ENCODE measurements at regions not wholly inside any gene's neighbourhood (a gene's known extent, or its start where the extent isn't known, plus 50 kb on each side); places are given as distances from the start of the nearest gene placed in this dataset.

DNA sequence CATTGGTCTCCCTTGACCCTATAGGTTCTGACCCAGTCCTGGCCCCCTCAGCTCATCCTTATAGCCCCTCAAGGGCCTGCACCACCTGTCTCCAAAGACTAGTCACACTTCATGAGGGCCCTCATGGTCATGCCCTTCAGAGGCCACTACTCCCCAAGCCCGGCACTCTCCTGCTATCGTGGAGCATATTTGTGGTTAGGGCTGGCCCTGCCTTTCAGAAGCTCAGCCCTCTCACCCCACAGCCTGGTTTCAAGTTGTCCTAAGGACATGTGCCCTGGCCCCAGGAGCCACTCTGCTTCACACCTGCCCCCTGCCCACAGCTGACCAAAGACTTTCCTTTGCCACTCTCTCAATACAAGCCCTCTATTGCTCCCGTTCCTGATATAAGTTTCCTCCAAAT is 60.3 kb upstream of the LBX1 start:
- WGBS (ENCODE audit: extremely low coverage, insufficient read length, low lambda C conversion rate) = no CpG with 5 or more reads among the region's 3 CpGs
- Histone ChIP-seq H3K4me1 (ENCODE audit: insufficient read depth, low read length) (peaks cover 20% of the 10 kb centered on the region; the same call in 1 of the 2 replicates), H2BK20ac (ENCODE audit: low read depth, low read length, poor library complexity, severe bottlenecking) (no peak overlapping the region), H3K4ac (ENCODE audit: low read depth, low read length) (no peak overlapping the region), H4K91ac (ENCODE audit: insufficient read length, low read depth, low read length) (no peak overlapping the region), H3K27ac (ENCODE audit: insufficient read length, low read depth, low read length) (no peak overlapping the region), H3K79me2 (ENCODE audit: insufficient read depth, low read length) (no peaks in the 10 kb centered on the region), H3K14ac (ENCODE audit: insufficient read depth, low read length) (no peak overlapping the region), H2AK5ac (ENCODE audit: insufficient read length, low read length) (no peak overlapping the region), H4K20me1 (ENCODE audit: control insufficient read depth, insufficient read depth, insufficient read length) (no peaks in the 10 kb centered on the region), H4K8ac (replicated peaks; ENCODE audit: insufficient read length, low read depth, low read length) (no peak overlapping the region), H3T11ph (ENCODE audit: low read length) (no peak overlapping the region), H3K9ac (ENCODE audit: extremely low read depth, insufficient read length, low read length) (no peak overlapping the region), H3K27me3 (ENCODE audit: insufficient read depth, low read length) (peaks cover 36% of the 10 kb centered on the region), H3K79me1 (ENCODE audit: insufficient read depth, low read depth, low read length, poor library complexity, severe bottlenecking) (no peaks in the 10 kb centered on the region), H2BK15ac (ENCODE audit: low read depth, low read length) (no peak overlapping the region), H3K23ac (ENCODE audit: insufficient read length, low read depth, low read length) (no peak overlapping the region), H2BK12ac (ENCODE audit: insufficient read length, low read depth, low read length) (no peak overlapping the region), H2BK120ac (ENCODE audit: low read depth, low read length, poor library complexity, severe bottlenecking) (no peak overlapping the region), H2AFZ (ENCODE audit: low read length) (no peak overlapping the region), H3K9me3 (ENCODE audit: control insufficient read depth, low read depth, low read length) (no peaks in the 10 kb centered on the region), H2BK5ac (ENCODE audit: insufficient read length, low read length) (no peak overlapping the region), H3K23me2 (ENCODE audit: insufficient read length, low read depth, low read length, poor library complexity, severe bottlenecking) (peaks cover 16% of the 10 kb centered on the region), H4K5ac (ENCODE audit: insufficient read length, low read depth, low read length) (no peak overlapping the region), H3K18ac (ENCODE audit: insufficient read length, low read depth, low read length) (no peak overlapping the region), H3K4me2 (ENCODE audit: insufficient read depth, insufficient read length, low read length) (no peak overlapping the region), H3K56ac (ENCODE audit: insufficient read length, low read depth, low read length) (no peak overlapping the region)
- H3K9me3 Mint-ChIP-seq = no peaks in the 10 kb centered on the region; a peak in 1 of 5 replicates
- TF ChIP-seq CTCF (conservative IDR thresholded peaks at IDR 0.05) = no peak
- peak; percentile 15 for DNase-seq
- peak overlapping the region in 1 of 2 experiments; percentile 43; a peak in 1 of 5 replicates for H3K4me3 Mint-ChIP-seq
- H3K36me3 Mint-ChIP-seq (ENCODE audit: insufficient read depth in 1 of 3, low read depth in 3 of 3) = no peaks in the 10 kb centered on the region
- H3K4me1 Mint-ChIP-seq = peaks cover 54 to 64% of the 10 kb centered on the region in 2 experiments
- no peak overlapping the region for H3K27ac Mint-ChIP-seq
- peaks cover 92% of the 10 kb centered on the region for H3K27me3 Mint-ChIP-seq (ENCODE audit: low read depth)
